ENCODE measurements at regions not wholly inside any gene's neighbourhood (a gene's known extent, or its start where the extent isn't known, plus 50 kb on each side); places are given as distances from the start of the nearest gene placed in this dataset.

DNA sequence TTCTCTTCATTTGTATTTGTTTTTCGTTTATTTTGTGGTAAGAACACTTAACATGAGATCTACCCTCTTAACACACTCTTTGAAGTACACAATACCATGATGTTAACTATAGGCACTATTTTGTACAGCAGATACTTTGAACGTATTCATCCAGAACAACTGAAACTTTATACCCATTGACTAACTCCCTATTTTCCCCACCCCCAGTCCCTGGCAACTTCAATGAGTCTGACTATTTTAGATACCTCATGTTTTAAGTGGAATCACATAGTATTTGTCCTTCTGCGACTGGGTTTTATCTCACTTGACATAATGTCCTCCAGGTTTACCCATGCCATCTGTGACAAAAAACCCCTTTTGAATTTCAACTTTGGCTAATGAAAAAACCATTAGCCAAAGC, 356.3 kb upstream of the CDH20 start:
- no peak for DNase-seq (ENCODE audit: low read depth, low spot score)

DNA sequence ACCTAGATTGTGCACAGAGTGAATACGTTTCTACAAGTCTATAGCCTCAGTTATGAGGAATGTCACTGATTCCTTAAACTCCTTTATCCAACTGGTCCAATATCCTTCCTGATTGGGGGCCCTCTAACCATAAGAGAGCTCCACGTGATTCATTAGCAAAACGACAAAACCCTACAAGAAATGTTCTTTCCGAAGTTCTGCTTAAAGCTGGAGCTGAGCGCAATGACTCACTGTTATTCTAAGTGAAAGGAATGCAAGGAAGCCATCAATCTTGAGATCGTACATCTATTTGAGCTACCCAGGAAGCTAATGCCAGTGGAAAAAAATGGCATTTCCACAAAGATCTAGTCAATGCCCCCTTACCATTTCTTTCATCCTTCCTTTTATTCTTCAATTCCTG, 354.9 kb upstream of the CDH20 start:
- no peak for DNase-seq (ENCODE audit: low read depth, low spot score)

DNA sequence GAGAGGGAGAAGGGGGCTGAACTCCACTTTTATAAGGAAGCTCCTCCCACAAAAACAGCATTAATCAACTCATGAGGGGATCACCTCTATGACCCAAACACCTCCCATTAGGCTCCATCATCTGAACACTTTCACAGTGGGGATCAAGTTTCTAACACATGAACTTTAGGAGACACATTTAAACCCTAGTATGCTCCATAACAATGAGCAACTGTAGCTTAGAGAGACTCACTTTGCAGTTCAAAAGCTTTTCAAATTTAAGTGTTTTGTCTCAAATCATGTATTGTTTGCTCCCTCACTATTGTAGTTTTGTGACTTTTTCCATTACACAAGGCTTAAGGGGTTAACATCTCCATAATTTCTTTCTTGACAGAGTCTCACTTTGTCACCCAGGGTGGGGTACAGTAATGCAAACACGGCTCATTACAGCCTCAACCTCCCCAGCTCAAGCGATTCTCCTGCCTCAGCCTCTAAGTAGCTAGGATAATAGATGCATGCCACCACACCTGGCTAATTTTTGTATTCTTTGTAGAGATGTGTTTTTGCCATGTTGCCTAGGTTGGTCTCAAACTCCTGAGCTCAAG, 352.7 kb upstream of the CDH20 start:
- DNase-seq (ENCODE audit: low read depth, low spot score): peak; percentile 57

DNA sequence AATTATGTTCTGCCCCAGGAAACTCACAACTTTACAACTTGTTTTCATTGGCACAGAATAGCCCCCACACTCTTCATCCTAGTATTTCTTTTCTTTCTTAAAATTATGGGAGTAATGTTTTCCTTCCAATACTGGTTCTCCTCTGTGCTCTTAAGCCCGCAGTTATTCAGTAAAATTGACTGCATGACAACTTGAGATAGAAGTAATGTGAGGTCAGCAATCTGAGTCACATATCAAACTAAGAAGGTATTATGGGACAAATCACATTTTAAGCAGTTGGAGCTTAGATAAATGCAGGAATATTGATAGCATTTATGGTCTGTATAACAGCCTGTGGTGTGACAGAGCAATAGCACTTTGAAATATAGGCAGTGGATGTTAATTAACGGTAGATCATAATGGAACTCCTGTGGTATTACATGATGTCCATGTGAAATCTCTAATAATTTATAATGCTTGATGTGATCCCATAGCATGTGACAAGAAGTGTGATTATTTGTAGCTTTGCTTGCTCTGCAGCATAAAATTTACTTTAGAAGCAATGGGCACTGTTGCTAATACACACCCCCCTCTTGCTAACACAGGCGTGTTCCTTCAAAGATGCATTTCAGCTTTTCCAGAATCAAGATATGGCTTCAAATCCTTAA, 351.4 kb upstream of the CDH20 start:
- DNase-seq (ENCODE audit: low read depth, low spot score): no peak

DNA sequence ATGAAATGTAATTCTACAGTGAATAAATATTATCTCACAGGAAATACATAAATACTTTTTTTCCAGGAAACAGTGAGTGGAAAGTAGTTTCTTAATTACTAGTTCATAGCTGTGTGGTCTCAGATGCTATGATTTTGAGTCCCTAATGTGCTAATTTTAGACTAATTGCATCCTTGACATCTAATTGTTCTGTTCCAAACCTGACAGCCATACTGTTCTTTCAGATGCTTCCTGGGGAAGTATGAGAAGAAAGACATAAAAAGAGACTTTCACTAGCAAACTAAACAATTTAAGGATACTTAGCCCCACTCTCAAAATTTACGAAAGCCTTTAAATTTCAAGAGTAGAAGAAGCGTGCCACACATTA, 350.9 kb upstream of the CDH20 start:
- DNase-seq (ENCODE audit: low read depth, low spot score): no peak

DNA sequence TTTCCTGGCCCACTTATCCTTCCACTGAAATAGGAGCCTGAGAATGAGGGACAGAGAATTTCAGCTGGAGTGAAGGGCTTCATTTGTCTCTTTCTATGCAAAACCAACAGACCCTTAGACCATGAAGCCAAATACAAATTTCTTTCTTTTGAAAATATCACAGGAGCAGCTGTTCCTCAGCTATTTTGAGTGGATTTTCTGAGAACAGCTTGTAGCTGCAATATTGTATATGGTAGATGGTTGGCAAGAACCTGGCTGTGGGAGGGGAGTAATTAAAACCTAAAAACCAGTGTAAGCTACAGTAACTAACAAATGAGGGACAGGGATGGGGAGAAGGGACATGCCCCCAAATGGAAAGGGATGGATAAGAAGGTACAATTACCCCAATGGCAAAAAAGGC, 350.3 kb upstream of the CDH20 start:
- no peak for DNase-seq (ENCODE audit: low read depth, low spot score)

DNA sequence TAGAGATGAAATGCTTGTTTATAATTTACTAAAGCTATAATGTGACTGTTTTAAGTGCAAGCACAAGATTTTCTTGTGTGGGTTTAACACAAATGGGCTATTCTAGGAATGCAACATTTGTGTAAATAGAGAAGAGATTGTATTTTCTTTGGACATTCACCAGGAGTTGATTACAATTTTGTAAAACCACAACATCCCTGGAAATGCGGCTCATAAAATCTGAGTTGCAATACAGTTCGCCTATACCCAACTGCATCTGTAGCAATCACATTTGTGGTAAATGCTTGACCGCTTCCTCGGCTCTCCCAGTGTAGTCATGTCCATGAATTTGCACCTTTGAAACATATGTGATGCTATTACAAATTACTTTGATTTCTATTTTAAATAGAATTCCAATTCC, 348.7 kb upstream of the CDH20 start:
- no peak for DNase-seq (ENCODE audit: low read depth, low spot score)

DNA sequence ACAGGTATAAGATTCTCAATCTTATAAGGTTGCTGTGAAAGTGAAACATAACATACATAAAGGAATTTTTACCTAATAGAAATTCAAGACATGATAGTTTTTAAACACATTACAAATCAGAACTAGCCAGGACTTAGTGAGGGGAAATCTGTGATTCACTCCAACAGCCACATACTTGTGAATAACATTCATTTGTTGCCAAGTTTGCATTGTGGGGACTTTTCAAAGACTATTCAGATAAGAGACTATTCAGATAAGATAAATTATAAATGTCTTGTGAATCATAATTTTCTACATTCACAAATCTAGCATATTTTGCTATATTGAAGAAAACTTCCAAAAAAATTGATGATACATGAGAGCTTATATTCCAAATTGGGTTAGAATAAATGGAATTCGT, 345.3 kb upstream of the CDH20 start:
- no peak for DNase-seq (ENCODE audit: low read depth, low spot score)

DNA sequence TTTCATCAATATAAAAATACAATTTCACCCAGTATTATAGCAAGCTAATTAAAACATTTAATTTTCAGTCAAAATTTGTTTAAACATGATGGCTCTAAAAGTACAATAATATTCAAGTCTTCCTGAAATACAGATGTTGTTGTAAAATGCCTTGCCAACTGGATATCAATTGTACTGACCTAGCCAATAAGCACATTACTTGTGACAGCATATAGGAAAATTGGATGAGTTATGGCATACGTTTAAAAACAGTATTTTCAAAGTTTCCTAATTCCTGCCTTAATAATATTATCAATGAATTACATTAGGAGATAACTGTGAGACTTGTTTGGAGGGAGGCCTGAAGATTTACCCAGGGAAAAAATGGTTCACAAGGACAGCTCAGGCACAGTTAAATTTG, 336.9 kb upstream of the CDH20 start:
- DNase-seq (ENCODE audit: low read depth, low spot score): no peak

DNA sequence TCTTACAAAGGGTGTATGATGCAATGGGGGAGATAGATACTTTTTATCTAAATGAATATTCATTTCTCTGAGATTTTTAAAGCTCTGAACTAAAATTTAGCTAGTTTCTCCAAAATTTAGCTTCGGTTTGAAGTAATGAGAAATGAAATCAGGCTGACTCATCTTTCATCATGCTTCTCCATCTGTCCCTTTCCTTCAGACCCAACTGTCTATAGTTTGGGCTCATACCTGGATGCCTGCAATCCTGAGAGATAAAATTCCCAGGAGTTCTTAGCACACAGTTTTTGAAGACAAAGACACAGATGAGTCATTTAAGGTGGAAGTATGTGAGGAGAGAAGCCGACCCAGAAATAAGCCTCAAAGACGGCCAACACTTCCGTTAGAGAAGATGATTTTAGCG, 336.4 kb upstream of the CDH20 start:
- no peak for DNase-seq (ENCODE audit: low read depth, low spot score)

DNA sequence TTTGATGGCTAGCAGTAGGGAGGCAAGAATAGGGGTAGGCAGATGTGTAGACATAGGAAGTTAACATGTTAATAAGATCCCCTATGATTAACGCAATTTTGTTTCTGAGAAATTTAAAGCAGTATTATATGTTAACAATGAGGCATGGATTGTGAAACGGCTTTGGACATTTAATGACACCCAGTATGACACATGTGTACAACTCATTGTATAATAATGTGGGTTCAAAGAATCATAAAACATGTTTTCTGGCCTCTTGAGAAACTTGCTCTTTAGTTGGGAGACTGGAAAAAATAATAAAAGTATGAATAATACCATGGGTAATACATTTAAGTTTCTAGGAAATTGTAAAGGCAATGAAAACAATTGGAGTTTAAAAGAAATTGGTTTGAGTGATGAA, 332.1 kb upstream of the CDH20 start:
- no peak for DNase-seq (ENCODE audit: low read depth, low spot score)

DNA sequence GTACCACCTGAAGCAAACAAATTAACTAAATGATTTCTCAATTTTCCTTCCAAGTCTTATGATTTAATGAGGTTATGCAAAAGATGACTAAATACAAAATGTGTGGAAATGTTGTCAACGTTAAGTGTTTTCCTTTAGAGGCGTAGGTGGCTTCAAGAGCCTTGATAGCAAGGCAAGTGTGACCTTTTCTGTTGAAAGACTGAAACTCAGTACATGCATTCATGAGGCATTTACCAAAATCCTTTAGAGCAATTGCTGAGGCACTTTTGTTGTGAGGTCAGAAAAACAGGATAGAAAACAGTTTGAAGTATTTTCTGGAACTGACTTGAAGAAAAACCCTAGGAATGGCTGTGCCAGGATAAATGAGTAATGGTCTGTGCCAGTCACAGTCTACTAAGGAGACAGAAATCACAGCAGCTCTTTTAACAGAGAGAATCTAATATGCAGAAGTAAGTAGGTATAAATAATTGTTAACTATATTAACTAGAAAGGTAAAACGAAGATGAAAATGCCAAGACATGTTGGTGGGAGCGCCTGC, 326.5 kb upstream of the CDH20 start:
- DNase-seq (ENCODE audit: low read depth, low spot score): no peak

DNA sequence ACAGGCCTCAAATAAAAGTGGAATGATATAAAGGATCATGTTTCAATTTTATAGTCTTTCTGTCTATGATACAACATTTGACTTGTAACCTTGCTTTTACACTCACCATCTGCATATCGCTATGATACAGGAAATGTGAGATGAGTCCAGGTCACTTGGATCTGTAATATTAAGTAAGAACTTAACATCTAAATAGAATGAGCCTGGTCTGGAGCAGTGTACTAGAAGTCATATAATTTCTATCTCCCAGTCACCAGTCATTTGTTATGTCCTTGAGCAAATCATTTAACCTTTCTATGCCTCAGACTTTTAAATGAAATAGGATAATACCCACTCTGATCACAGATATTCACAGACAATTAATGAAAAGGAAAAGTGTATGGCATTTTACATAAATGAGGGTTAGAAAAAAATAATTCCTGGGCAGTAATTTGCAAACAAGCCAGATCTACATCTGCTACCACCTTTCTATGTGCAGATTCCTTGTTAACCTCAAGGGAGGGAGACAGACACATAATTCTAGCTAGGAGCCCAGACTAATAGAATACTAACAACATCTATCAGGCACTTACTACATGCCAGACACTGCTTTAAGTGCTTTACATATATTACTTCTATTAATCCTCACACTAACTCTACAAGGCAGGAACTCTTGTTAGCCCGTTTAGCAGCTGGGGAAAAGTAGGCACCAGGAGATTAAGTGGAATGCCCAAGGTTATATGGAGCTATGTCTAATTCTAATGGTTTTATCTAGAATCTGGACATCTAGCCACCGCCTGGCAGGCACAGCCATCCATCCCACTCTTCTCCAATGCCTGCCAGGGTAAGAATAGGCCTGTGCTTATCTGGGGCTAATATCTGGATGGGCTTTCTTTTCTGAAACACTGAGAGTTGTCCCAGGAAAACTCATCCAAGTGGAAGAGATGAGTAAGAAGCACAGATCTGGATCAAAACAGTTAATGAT, 313.6 kb upstream of the CDH20 start:
- DNase-seq (ENCODE audit: low read depth, low spot score): no peak

DNA sequence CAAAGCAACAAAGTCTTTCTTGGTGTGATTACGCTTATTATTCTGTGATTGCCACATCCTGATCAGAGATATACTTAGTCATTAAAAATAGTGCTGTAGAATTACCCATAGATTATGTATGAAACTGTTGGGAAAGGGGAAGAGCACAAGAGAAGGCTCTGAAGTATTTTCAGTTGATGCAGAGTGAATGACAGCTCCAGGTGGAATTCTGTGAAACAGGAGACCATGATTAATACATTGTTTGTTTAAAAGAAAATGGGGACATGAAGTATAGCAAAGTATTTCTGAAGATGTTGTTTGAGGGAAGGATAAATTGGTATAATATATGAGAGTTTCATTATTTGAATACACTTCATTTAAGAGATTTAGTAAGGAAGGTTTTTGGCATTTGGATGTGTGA, 307.6 kb upstream of the CDH20 start:
- DNase-seq (ENCODE audit: low read depth, low spot score): no peak

DNA sequence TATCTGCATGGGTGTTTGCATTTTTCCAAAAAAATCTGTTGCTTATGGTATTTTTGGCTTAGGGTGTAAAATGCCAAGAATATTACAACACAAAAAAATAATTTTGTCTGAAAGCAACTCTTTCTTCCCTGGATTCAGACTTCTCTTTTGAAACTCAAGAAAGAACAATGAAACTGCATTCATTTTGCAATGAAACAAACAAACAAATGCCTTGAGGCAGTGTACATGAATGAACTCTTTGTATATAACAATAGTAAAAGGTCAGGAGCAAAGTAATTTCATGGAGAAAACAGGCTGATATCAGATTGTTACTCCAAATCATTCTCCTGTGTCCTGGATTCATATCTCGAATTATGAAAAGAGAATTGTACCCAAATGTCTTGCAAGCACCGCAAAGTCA, 301.6 kb upstream of the CDH20 start:
- DNase-seq (ENCODE audit: low read depth, low spot score): no peak

DNA sequence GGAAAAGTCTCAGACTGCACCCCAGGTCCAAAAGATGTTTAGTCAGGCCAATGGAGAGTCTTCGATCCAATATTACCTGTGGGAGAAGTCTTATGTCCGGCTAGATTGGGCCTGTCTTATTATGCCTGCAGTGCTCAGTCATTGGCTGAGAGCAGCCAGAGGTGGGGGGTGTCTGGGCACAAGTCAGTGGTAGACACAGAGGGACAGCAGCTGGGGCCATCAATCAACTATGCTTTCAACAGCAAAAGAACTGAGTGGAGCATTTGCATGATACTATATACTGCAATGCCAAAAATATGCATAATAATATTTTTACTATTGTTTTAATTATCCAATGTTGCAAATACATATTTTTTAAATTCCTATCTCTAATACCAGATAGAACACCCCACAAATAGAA, 298.6 kb upstream of the CDH20 start:
- no peak for DNase-seq (ENCODE audit: low read depth, low spot score)

DNA sequence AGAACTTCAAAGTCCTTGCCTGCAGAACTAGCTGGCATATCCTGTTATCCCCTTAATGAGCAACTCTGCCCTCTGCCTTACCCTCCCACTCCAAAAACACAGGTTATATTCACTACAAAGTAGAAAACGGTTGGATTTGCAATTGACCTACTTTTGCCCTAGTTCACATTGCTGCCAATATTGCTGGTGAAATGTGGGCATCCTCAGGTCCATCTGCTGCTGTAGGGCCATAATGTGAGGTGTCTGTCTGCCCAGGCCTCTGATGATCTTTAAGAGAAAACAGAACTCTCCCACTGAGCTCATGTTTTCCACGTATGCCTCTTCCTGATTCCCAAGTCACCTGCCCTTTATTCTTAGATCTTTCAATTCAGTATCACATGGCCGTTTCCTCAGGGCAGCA, 294.0 kb upstream of the CDH20 start:
- no peak for DNase-seq (ENCODE audit: low read depth, low spot score)

DNA sequence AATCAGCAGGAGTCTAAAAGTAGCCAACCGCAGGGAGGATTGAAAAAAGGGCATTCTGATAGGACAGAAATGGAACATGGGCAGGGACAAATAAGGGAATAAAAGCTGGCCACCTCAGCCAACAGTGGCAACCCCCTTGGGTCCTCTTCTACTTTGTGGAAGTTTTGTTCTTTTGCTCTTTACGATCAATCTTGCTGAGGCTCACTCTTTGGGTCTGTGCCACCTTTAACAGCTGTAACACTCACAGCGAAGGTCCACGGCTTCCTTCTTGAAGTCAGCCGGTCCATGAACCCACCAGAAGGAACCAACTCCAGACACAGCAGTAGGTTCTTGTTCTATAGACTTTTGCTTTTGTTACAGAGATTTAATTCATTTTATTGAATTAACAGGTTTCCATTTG, 285.4 kb upstream of the CDH20 start:
- no peak for DNase-seq (ENCODE audit: low read depth, low spot score)

DNA sequence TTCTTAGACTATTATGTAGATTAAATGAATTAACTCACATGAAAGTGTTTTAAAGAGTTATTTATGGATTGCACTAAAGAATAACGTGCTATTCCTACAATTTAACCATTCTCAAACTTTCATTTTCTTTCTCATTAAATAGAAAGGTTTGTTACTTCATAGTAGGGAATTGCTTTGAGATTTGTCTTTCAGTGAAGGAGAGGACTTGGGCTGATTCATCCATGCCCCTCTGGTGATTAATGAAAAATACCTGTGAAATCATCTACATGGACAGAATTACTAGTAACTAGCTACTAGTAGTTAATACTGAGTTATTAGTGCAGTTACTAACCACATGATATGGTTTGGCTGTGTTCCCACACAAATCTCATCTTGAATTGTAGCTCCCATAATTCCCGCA, 275.8 kb upstream of the CDH20 start:
- no peak for DNase-seq (ENCODE audit: low read depth, low spot score)

DNA sequence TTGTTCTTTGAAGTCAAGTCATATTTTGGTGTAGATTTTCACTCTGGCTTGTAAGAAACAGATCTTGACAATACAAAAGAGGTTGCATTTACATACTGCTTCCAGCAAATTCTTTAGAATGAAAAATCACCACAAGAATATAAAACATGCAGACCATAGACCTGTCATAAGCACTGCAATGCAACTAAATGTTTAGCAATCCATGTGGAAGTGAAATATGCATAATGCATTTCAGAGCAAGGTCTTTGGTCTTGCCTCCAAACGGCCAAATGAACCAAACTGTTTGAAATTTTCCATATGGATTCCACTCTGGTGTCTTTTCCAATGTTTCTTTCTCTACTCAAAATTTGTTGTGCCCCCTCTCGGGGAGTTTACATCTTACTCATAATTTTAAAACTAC, 271.0 kb upstream of the CDH20 start:
- no peak for DNase-seq (ENCODE audit: low read depth, low spot score)

DNA sequence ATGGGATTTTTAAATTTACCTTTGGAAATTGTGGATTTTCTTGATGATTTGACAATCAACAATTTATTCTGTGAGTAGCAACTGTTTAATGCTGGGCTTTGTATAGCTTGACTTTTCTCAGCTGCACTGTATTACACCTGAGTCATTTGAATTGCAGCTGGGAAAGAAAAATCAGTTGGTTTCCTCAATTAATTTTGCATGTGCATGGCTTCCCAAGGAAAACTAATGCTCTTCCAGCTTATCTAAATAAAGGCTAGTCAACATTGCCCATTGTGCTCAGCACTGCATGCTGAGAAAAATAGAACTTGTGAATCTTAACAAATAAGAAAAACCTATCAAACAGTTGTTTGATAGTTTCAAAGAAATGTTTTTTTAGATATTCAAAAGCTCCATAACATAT, 268.3 kb upstream of the CDH20 start:
- DNase-seq (ENCODE audit: low read depth, low spot score): no peak

DNA sequence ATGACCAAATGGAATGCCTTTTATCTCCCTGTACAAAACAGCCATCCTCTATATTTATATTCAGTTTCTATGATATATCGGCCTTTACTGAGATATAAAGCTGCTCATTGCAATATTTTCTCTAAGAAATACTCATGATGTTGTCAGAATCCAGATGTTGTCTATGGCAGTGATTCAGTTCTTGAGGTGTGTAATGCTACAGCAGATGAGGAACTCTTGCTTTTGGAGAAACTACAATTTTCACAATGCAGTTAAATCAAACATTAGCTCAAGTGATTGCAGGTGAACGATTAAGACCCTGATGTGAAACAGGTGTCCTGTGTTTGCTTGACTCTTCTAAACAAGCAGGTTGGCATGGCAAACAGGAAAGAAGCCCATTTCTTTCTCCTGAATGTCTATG, 256.2 kb upstream of the CDH20 start:
- DNase-seq (ENCODE audit: low read depth, low spot score): no peak

DNA sequence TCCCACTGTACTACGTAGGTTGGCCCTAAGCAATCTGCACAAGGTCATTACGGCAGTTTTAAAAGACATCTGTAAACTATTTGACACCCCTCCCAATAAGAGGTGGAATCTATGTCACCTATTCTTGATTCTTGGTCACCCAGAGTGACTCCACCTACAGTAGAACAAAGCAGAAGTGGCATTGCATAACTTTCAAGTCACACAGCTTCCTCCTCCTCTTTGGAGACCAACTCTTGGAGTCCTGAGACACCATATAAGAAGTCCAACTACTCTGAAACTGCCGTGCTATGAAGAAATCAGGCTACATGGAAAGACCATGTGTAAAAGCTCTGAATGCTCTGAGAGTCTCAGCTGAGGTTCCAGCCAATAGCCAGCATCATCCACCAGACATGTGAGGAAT, 253.5 kb upstream of the CDH20 start:
- DNase-seq (ENCODE audit: low read depth, low spot score): no peak

Data from iPS DF 19.7 (cell line).